ENCODE measurements at regions not wholly inside any gene's neighbourhood (a gene's known extent, or its start where the extent isn't known, plus 50 kb on each side); places are given as distances from the start of the nearest gene placed in this dataset.

DNA sequence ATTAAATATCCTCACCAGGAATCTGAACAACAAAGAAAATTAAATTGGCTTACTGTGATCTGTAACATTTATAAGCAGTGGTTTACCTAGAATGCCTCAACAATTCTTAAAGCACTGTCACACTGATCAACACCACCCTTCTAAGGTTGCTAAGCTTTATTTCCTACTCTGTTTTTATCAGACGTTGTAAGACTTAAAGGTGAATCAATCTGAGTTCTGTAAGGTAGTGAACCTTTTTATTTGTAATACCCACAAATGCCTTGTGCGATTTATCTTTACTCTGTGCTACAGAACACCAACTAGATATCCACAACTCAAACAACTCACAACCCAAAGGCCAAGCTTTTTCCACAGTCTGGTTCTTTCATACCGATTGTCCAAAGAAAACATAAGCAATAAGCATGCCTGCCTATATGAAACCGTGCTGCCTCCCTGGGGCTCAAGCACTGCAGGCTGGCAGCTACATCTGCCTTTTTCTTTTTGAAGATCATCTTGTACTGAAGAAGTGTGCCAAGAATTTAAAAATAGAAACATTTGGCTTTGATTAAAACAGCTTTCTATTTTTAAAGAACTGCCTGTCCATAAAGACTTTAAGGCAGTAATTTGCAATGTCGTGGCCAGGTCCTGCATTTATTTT lies 490.7 kb downstream of the NUP35 start:
- Histone ChIP-seq H3K27me3 (no peaks in the 10 kb centered on the region), H3K9me3 (peaks cover 0 to 3% (median 0%) of the 10 kb centered on the region in 4 donors), H3K36me3 (no peaks in the 10 kb centered on the region), H3K4me3 (no peak overlapping the region), H3K4me1 (no peaks in the 10 kb centered on the region), H3K27ac (no peak overlapping the region)
- no peak for ATAC-seq (ENCODE audit: low FRiP score in 2 of 2)
- TF ChIP-seq POLR2A (IDR thresholded peaks at IDR 0.05) (no peak), POLR2AphosphoS5 (IDR thresholded peaks at IDR 0.05) (no peak), EP300 (IDR thresholded peaks at IDR 0.05) (no peak)
- TF ChIP-seq, protein P1, sequence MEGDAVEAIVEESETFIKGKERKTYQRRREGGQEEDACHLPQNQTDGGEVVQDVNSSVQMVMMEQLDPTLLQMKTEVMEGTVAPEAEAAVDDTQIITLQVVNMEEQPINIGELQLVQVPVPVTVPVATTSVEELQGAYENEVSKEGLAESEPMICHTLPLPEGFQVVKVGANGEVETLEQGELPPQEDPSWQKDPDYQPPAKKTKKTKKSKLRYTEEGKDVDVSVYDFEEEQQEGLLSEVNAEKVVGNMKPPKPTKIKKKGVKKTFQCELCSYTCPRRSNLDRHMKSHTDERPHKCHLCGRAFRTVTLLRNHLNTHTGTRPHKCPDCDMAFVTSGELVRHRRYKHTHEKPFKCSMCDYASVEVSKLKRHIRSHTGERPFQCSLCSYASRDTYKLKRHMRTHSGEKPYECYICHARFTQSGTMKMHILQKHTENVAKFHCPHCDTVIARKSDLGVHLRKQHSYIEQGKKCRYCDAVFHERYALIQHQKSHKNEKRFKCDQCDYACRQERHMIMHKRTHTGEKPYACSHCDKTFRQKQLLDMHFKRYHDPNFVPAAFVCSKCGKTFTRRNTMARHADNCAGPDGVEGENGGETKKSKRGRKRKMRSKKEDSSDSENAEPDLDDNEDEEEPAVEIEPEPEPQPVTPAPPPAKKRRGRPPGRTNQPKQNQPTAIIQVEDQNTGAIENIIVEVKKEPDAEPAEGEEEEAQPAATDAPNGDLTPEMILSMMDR (IDR thresholded peaks at IDR 0.05): no peak
- DNase-seq: no peak
- WGBS, 2 donors: 55 to 57% methylated on average over 5 of the region's 5 CpGs

DNA sequence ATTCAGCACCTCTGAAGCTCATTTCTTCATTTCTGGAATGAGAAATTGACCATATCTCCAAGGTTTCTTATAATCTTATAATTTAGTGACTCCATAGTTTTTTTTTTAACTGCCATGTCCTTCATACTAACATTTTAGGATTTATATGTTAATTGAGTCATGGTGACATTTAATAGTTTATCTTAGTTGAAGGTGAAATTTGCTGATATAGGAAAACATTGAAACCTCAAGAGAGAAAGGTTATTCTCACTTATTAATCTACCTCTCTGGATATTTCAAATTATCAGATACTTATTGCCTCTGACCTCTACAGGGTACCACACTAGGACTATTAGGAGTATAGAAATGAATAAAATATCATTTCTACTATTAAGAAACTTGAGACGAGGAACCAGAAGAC lies 499.0 kb downstream of the NUP35 start:
- H3K36me3 ChIP-seq: no peaks in the 10 kb centered on the region
- H3K27ac ChIP-seq: no peak overlapping the region
- no peaks in the 10 kb centered on the region for H3K27me3 ChIP-seq
- no peaks in the 10 kb centered on the region for H3K4me1 ChIP-seq
- no peak overlapping the region for H3K4me3 ChIP-seq
- WGBS, 2 donors: 77 to 90% methylated on average over 1 of the region's 1 CpG
- H3K9me3 ChIP-seq: no peaks in the 10 kb centered on the region
- DNase-seq: no peak
- ATAC-seq (ENCODE audit: low FRiP score in 2 of 2): no peak
- TF ChIP-seq, protein P1 (IDR thresholded peaks at IDR 0.05): no peak
- no peak for TF ChIP-seq EP300 (IDR thresholded peaks at IDR 0.05)

- DNase-seq: no peak
- Histone ChIP-seq H3K36me3 (no peaks in the 10 kb centered on the region), H3K27me3 (no peaks in the 10 kb centered on the region), H3K9me3 (no peaks in the 10 kb centered on the region), H3K4me1 (no peaks in the 10 kb centered on the region), H3K27ac (no peak overlapping the region), H3K4me3 (no peak overlapping the region)
- no peak for ATAC-seq (ENCODE audit: low FRiP score in 2 of 2)
- TF ChIP-seq, protein P1 (IDR thresholded peaks at IDR 0.05): no peak
- no peak for TF ChIP-seq POLR2A (IDR thresholded peaks at IDR 0.05)
- TF ChIP-seq EP300 (IDR thresholded peaks at IDR 0.05): no peak
- TF ChIP-seq POLR2AphosphoS5 (IDR thresholded peaks at IDR 0.05): no peak
- WGBS, 2 donors: 58% methylated on average over 2 of the region's 2 CpGs
Measured at GRCh38 chr2:183630964-183631363, 506.7 kb downstream of the NUP35 start.

DNA sequence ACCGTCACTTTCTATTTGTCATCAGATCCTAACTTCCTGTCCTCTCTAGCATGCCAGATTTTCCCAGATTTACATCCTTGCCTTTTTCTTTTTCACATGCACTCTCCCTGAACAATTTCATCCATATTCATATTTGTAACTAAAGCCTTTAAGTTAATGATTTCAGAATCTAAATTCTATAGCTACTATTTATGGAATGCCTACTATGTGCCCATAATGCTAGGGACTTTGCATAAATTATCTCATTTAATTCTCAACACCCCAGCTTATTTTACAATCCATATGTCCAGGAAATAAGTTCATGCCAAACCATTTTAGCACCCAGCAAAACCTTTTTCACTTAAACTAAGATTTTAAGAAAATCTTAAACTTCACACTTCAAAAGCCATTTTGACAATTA lies 531.9 kb downstream of the NUP35 start:
- Histone ChIP-seq H3K4me3 (no peak overlapping the region), H3K27me3 (no peaks in the 10 kb centered on the region), H3K27ac (no peak overlapping the region), H3K9me3 (peaks cover 0 to 3% (median 0%) of the 10 kb centered on the region in 4 donors), H3K4me1 (no peaks in the 10 kb centered on the region), H3K36me3 (no peaks in the 10 kb centered on the region)
- TF ChIP-seq POLR2A (IDR thresholded peaks at IDR 0.05): no peak
- TF ChIP-seq EP300 (IDR thresholded peaks at IDR 0.05): no peak
- TF ChIP-seq POLR2AphosphoS5 (IDR thresholded peaks at IDR 0.05): no peak
- TF ChIP-seq, protein P1 (IDR thresholded peaks at IDR 0.05): no peak
- ATAC-seq (ENCODE audit: low FRiP score in 2 of 2): no peak
- 38 to 84% methylated on average over 1 of the region's 1 CpG for WGBS, 2 donors
- DNase-seq: no peak

- DNase-seq: no peak
- no peaks in the 10 kb centered on the region for H3K27me3 ChIP-seq
- 40 to 46% methylated on average over 3 of the region's 3 CpGs for WGBS, 2 donors
- ATAC-seq (ENCODE audit: low FRiP score in 2 of 2): no peak
- no peak for TF ChIP-seq POLR2AphosphoS5 (IDR thresholded peaks at IDR 0.05)
- TF ChIP-seq, protein P1 (IDR thresholded peaks at IDR 0.05): no peak
- TF ChIP-seq POLR2A (IDR thresholded peaks at IDR 0.05): no peak
- TF ChIP-seq EP300 (IDR thresholded peaks at IDR 0.05): no peak
- H3K27ac ChIP-seq: no peak overlapping the region
- H3K36me3 ChIP-seq: no peaks in the 10 kb centered on the region
- no peak overlapping the region for H3K4me3 ChIP-seq
- no peaks in the 10 kb centered on the region for H3K4me1 ChIP-seq
- H3K9me3 ChIP-seq: no peaks in the 10 kb centered on the region
Measured at GRCh38 chr2:183665425-183665824, 541.2 kb downstream of the NUP35 start.
